ENCODE measurements at regions not wholly inside any gene's neighbourhood (a gene's known extent, or its start where the extent isn't known, plus 50 kb on each side); places are given as distances from the start of the nearest gene placed in this dataset.

- DNase-seq: no peak
Measured at GRCh38 chr1:199040076-199040905, 401.5 kb downstream of the PTPRC start.

GRCh38 chr1:199041173-199041914 is 402.5 kb downstream of the PTPRC start:
- no peak for DNase-seq

GRCh38 chr1:199042193-199042592 is 403.4 kb downstream of the PTPRC start:
- no peak for DNase-seq

GRCh38 chr1:199044191-199044590 is 405.4 kb downstream of the PTPRC start:
- no peak for DNase-seq

- DNase-seq: no peak
Measured at GRCh38 chr1:199046618-199047017, 407.8 kb downstream of the PTPRC start.

- no peak for DNase-seq
Measured at GRCh38 chr1:199054694-199055093, 415.9 kb downstream of the PTPRC start.

- DNase-seq: no peak
Measured at GRCh38 chr1:199057322-199057721, 418.5 kb downstream of the PTPRC start.

- DNase-seq: no peak
Measured at GRCh38 chr1:199058281-199058680, 419.4 kb downstream of the PTPRC start.

GRCh38 chr1:199064971-199065370 is 426.1 kb downstream of the PTPRC start:
- DNase-seq: no peak

- DNase-seq: no peak
Measured at GRCh38 chr1:199067483-199067882, 428.6 kb downstream of the PTPRC start.

- no peak for DNase-seq
Measured at GRCh38 chr1:199071080-199071479, 432.2 kb downstream of the PTPRC start.

GRCh38 chr1:199073166-199073565 is 434.3 kb downstream of the PTPRC start:
- DNase-seq: no peak

GRCh38 chr1:199075792-199076191 is 437.0 kb downstream of the PTPRC start:
- DNase-seq: no peak

- DNase-seq: no peak
Measured at GRCh38 chr1:199079994-199080393, 441.2 kb downstream of the PTPRC start.

- no peak for DNase-seq
Measured at GRCh38 chr1:199081739-199082138, 442.9 kb downstream of the PTPRC start.

- DNase-seq: peak in 20 of 56 donors; percentile 0 to 44 (median 18)
Measured at GRCh38 chr1:199082778-199083389, 444.0 kb downstream of the PTPRC start.

- peak in 35 of 56 donors; percentile 9 to 74 (median 42) for DNase-seq
Measured at GRCh38 chr1:199083680-199084079, 444.8 kb downstream of the PTPRC start.

GRCh38 chr1:199084293-199084692 is 445.5 kb downstream of the PTPRC start:
- DNase-seq: peak in 2 of 56 donors; percentile 0 to 20

GRCh38 chr1:199085903-199086302 is 447.1 kb downstream of the PTPRC start:
- DNase-seq: no peak

- DNase-seq: no peak
Measured at GRCh38 chr1:199087144-199087543, 448.3 kb downstream of the PTPRC start.

- DNase-seq: no peak
Measured at GRCh38 chr1:199089393-199090122, 450.7 kb downstream of the PTPRC start.

All from nucleus accumbens (tissue), 56 donors.